ENCODE measurements at regions not wholly inside any gene's neighbourhood (a gene's known extent, or its start where the extent isn't known, plus 50 kb on each side); places are given as distances from the start of the nearest gene placed in this dataset.
A peak's percentile ranks its signal among the peaks of the same experiment; 100 is the strongest.

DNA sequence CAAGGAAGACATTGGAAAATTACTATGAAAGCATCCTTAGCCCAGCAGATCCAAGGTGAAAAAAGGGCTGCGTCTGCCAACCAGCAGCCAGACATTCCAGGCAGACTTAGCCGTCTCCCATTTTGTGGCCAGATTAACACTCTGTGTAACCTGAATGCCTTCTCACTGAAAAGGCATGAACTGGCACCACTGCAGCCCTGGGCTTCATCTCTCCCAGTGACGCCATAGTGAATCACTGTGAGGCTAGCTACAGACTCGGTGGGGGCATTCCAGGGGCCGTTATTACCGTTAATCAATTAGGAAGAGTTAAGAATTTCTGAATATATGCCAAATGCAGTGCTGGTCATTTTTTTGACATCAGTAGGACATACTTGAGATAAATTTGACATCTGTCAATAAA, 627.4 kb downstream of the LMO4 start:
- Mint-ChIP-seq H3K4me1 (ENCODE audit: low read depth) (peaks cover 20% of the 10 kb centered on the region), H3K36me3 (ENCODE audit: low read depth) (no peaks in the 10 kb centered on the region), H3K9me3 (ENCODE audit: low read depth) (no peaks in the 10 kb centered on the region), H3K27me3 (ENCODE audit: low read depth) (no peaks in the 10 kb centered on the region), H3K4me3 (ENCODE audit: unreplicated experiment) (no peak overlapping the region), H3K27ac (ENCODE audit: unreplicated experiment) (peak overlapping the region; percentile 13)
- TF ChIP-seq, protein P1, sequence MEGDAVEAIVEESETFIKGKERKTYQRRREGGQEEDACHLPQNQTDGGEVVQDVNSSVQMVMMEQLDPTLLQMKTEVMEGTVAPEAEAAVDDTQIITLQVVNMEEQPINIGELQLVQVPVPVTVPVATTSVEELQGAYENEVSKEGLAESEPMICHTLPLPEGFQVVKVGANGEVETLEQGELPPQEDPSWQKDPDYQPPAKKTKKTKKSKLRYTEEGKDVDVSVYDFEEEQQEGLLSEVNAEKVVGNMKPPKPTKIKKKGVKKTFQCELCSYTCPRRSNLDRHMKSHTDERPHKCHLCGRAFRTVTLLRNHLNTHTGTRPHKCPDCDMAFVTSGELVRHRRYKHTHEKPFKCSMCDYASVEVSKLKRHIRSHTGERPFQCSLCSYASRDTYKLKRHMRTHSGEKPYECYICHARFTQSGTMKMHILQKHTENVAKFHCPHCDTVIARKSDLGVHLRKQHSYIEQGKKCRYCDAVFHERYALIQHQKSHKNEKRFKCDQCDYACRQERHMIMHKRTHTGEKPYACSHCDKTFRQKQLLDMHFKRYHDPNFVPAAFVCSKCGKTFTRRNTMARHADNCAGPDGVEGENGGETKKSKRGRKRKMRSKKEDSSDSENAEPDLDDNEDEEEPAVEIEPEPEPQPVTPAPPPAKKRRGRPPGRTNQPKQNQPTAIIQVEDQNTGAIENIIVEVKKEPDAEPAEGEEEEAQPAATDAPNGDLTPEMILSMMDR (IDR thresholded peaks at IDR 0.05) = no peak
- no peak for DNase-seq (ENCODE audit: low spot score)

DNA sequence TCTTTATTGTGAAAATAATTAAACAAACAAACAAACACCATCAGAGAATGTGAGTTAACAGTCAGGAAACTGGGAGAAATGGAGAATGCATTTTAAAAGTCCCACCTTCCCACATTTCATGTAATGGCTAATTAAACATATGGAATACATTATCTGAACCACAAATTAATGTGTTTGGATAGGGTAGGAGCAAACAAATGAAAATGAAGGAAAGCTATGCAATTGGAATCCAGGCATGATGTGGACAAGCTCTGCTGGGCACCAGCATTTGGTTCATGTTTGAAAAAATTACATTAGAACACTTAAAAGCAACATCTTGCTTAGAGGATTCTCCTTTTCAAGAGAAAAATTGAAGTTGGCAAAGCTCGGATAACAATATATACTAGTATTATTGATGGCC, 628.1 kb downstream of the LMO4 start:
- Mint-ChIP-seq H3K36me3 (ENCODE audit: low read depth) (no peaks in the 10 kb centered on the region), H3K27ac (ENCODE audit: unreplicated experiment) (no peak overlapping the region), H3K27me3 (ENCODE audit: low read depth) (no peaks in the 10 kb centered on the region), H3K9me3 (ENCODE audit: low read depth) (no peaks in the 10 kb centered on the region), H3K4me1 (ENCODE audit: low read depth) (peaks cover 18% of the 10 kb centered on the region), H3K4me3 (ENCODE audit: unreplicated experiment) (no peak overlapping the region)
- TF ChIP-seq, protein P1 (IDR thresholded peaks at IDR 0.05) = no peak
- DNase-seq (ENCODE audit: low spot score) = no peak

DNA sequence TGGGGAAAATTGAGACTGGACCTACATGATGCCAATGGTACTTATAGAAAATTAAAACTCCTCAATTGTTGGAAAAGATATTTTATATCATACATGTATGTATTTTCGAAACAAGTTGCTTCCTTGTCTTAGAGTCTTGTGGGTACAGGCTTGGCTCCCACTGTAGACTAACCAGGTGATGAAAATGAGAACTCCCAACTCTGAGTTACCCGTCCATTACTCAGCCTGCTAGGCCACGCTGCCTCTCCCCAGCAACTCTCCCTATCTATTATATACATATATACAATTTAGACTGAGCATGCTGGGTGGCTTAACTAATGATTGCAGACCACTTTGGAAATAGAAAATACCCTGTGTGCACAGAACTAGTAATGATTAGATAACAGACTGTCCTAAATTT, 628.7 kb downstream of the LMO4 start:
- no peaks in the 10 kb centered on the region for H3K27me3 Mint-ChIP-seq (ENCODE audit: low read depth)
- H3K36me3 Mint-ChIP-seq (ENCODE audit: low read depth) = no peaks in the 10 kb centered on the region
- no peak overlapping the region for H3K4me3 Mint-ChIP-seq (ENCODE audit: unreplicated experiment)
- H3K27ac Mint-ChIP-seq (ENCODE audit: unreplicated experiment) = no peak overlapping the region
- no peaks in the 10 kb centered on the region for H3K9me3 Mint-ChIP-seq (ENCODE audit: low read depth)
- DNase-seq (ENCODE audit: low spot score) = no peak
- TF ChIP-seq, protein P1 (IDR thresholded peaks at IDR 0.05) = no peak
- H3K4me1 Mint-ChIP-seq (ENCODE audit: low read depth) = peaks cover 13% of the 10 kb centered on the region

DNA sequence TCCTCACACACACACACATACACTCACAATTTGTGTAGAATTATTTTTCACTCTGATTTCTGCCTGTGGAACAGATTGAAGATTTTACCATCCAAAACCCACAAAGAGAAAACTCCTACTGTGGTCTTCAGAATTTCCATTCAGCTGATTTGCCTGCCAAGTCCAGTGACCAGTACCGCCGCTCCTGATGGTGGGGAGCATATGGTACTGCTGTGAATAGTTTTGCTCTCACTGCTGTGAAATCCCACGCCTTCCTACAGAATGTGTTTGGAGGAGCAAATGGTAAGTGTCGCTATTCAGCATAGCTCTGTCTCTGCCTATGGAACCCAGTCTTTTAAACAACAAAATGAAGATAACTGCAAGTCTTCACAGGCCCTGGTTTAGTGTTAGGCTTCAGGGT, 629.5 kb downstream of the LMO4 start:
- no peaks in the 10 kb centered on the region for H3K27me3 Mint-ChIP-seq (ENCODE audit: low read depth)
- H3K4me3 Mint-ChIP-seq (ENCODE audit: unreplicated experiment) = no peak overlapping the region
- TF ChIP-seq, protein P1 (IDR thresholded peaks at IDR 0.05) = no peak
- no peaks in the 10 kb centered on the region for H3K9me3 Mint-ChIP-seq (ENCODE audit: low read depth)
- peaks cover 13% of the 10 kb centered on the region for H3K4me1 Mint-ChIP-seq (ENCODE audit: low read depth)
- DNase-seq (ENCODE audit: low spot score) = no peak
- no peaks in the 10 kb centered on the region for H3K36me3 Mint-ChIP-seq (ENCODE audit: low read depth)
- no peak overlapping the region for H3K27ac Mint-ChIP-seq (ENCODE audit: unreplicated experiment)

DNA sequence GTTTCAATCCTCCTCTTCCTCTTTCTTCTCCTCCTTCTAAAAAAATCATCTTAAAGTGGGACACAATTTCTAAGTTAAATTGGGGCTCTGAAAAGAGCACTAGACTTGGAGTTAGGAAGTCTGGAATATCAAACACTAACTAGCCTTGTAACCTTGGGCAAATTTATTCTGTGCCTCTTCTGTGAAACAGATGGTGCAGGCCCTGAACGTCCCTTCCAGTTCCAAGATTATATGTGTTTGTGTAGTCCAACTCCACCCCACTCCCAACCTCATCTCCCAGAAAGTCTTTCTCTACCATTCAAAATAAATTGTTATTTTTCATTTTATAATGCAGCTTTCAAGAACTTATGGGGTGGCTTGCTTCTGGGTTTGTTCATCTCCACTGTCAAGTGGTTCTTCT, 630.0 kb downstream of the LMO4 start:
- Mint-ChIP-seq H3K36me3 (ENCODE audit: low read depth) (no peaks in the 10 kb centered on the region), H3K4me1 (ENCODE audit: low read depth) (peaks cover 11% of the 10 kb centered on the region), H3K27ac (ENCODE audit: unreplicated experiment) (no peak overlapping the region)

More for the DNA sequence above, 630.0 kb downstream of the LMO4 start:
- Mint-ChIP-seq H3K9me3 (ENCODE audit: low read depth) (no peaks in the 10 kb centered on the region), H3K4me3 (ENCODE audit: unreplicated experiment) (no peak overlapping the region), H3K27me3 (ENCODE audit: low read depth) (no peaks in the 10 kb centered on the region)
- DNase-seq (ENCODE audit: low spot score) = no peak
- TF ChIP-seq, protein P1 (IDR thresholded peaks at IDR 0.05) = no peak
